H1 (cell line): ENCODE measurements at regions not wholly inside any gene's neighbourhood (a gene's known extent, or its start where the extent isn't known, plus 50 kb on each side); places are given as distances from the start of the nearest gene placed in this dataset.

Experiments used
- CTCF ChIA-PET: fragments of 300-600 bp; sonication (Branson Sonifier 250); formaldehyde crosslinking; loops from one replicate; lab custom pipeline; 2021; ENCODE audit not compliant: partially characterized antibody; lab: Charles Lee
- POLR2A ChIA-PET: fragments of 300-600 bp; sonication (Branson Sonifier 250); formaldehyde crosslinking; loops from one replicate; lab custom pipeline; 2021; ENCODE audit warnings: inconsistent platforms; ENCODE audit not compliant: partially characterized antibody; lab: Charles Lee
- DNase-seq, 2 experiments: peaks; one replicate each; pipeline versions ENCODE4 v3.0.0 to v3.0.0-alpha.2; 2010 to 2022; ENCODE audit warnings: low spot score in 2 of 2, low read depth in 1 of 2, mixed read lengths in 1 of 2
- FAIRE-seq: peaks from 2 replicates; lab custom pipeline; 2011; peaks lifted over from hg19 to GRCh38; lab: Jason Lieb, UNC
- H2AFZ ChIP-seq: 2 replicates; pipeline ENCODE4 v1.8.1; 2012; ENCODE audit warnings: low read length, inconsistent platforms
- H2AK5ac ChIP-seq: 2 replicates; pipeline ENCODE4 v1.6.1; 2013; ENCODE audit warnings: low read depth, low read length
- H2BK120ac ChIP-seq: replicated peaks from 2 replicates; pipeline ENCODE3; 2013; ENCODE audit warnings: low read depth, low read length, inconsistent platforms
- H2BK12ac ChIP-seq: 2 replicates; pipeline ENCODE4 v1.6.1; 2013; ENCODE audit warnings: low read depth, low read length
- H2BK15ac ChIP-seq: 2 replicates; pipeline ENCODE4 v1.6.1; 2013; ENCODE audit warnings: low read length
- H2BK20ac ChIP-seq: 2 replicates; pipeline ENCODE4 v1.6.1; 2013; ENCODE audit warnings: low read length
- H2BK5ac ChIP-seq: 2 replicates; pipeline ENCODE4 v1.6.1; 2013; ENCODE audit warnings: low read depth, low read length
- H3K14ac ChIP-seq: 2 replicates; pipeline ENCODE4 v1.6.1; 2013; ENCODE audit warnings: inconsistent platforms; ENCODE audit not compliant: insufficient read length
- H3K18ac ChIP-seq: 2 replicates; pipeline ENCODE4 v1.6.1; 2013; ENCODE audit warnings: low read length; ENCODE audit errors: extremely low read depth
- H3K23ac ChIP-seq: 2 replicates; pipeline ENCODE4 v1.6.1; 2013; ENCODE audit warnings: inconsistent platforms; ENCODE audit not compliant: insufficient read length
- H3K23me2 ChIP-seq: 2 replicates; pipeline ENCODE4 v1.6.1; 2013; ENCODE audit warnings: low read depth, low read length
- H3K27ac ChIP-seq: 2 replicates; pipeline ENCODE4 v1.6.1; 2011; ENCODE audit warnings: low read depth, low read length, inconsistent platforms
- H3K27me3 ChIP-seq, 4 experiments: replicated peaks in 1 of 4; 1 replicate in 1 of 4; 2 replicates in 3 of 4; pipeline versions ENCODE4 v1.6.1 to v1.8.1; 2011 to 2013; ENCODE audit warnings: low read length in 3 of 4, mild to moderate bottlenecking in 3 of 4, inconsistent platforms in 2 of 4, mixed read lengths in 2 of 4, moderate library complexity in 1 of 4; ENCODE audit not compliant: control insufficient read depth in 3 of 4, insufficient read depth in 3 of 4; ENCODE audit errors: extremely low read depth in 1 of 4
- H3K36me3 ChIP-seq, 4 experiments: 2 replicates each; pipeline versions ENCODE4 v1.6.1 to v1.8.1; 2011 to 2013; ENCODE audit warnings: mild to moderate bottlenecking in 4 of 4, low read length in 3 of 4, moderate library complexity in 2 of 4, control low read depth in 1 of 4, inconsistent platforms in 1 of 4; ENCODE audit not compliant: insufficient read depth in 4 of 4, control insufficient read depth in 2 of 4
- H3K4ac ChIP-seq: replicated peaks from 2 replicates; pipeline ENCODE3; 2013; ENCODE audit warnings: low read length, low read depth, mixed read lengths, inconsistent platforms; ENCODE audit not compliant: insufficient read length
- H3K4me1 ChIP-seq, 4 experiments: replicated peaks in 1 of 4; 1 replicate in 1 of 4; 2 replicates in 3 of 4; pipeline versions ENCODE4 v1.6.1 to v1.8.1; 2011 to 2013; ENCODE audit warnings: low read length in 3 of 4, inconsistent platforms in 2 of 4, mixed read lengths in 1 of 4; ENCODE audit not compliant: insufficient read depth in 4 of 4, control insufficient read depth in 3 of 4
- H3K4me2 ChIP-seq, 2 experiments: 2 replicates each; pipeline versions ENCODE4 v1.6.1 to v1.8.1; 2011 to 2013; ENCODE audit warnings: low read depth in 2 of 2, low read length in 2 of 2, control low read depth in 1 of 2, inconsistent platforms in 1 of 2, mild to moderate bottlenecking in 1 of 2; ENCODE audit not compliant: insufficient read depth in 1 of 2
- H3K4me3 ChIP-seq, 4 experiments: fragments of 200-600, 300-600 bp in 1 of 4; sonication (generic), shearing (Covaris generic), sonication (Bioruptor Twin) in 1 of 4; 2 replicates each; pipeline versions ENCODE4 v1.5.1 to v1.8.1; 2011 to 2016; ENCODE audit warnings: low read length in 4 of 4, low read depth in 3 of 4, control low read depth in 2 of 4, inconsistent platforms in 2 of 4, mild to moderate bottlenecking in 2 of 4, mixed read lengths in 1 of 4, moderate library complexity in 1 of 4; ENCODE audit not compliant: insufficient read depth in 2 of 4; ENCODE audit errors: extremely low read depth in 1 of 4
- H3K56ac ChIP-seq: replicated peaks from 2 replicates; pipeline ENCODE3; 2013; ENCODE audit warnings: low read depth, mild to moderate bottlenecking, mixed read lengths, low read length, inconsistent platforms; ENCODE audit not compliant: insufficient read length
- H3K79me1 ChIP-seq: 2 replicates; pipeline ENCODE4 v1.6.1; 2013; ENCODE audit warnings: low read depth, low read length, control low read depth
- H3K79me2 ChIP-seq, 2 experiments: 2 replicates each; pipeline versions ENCODE4 v1.6.1 to v1.8.1; 2012 to 2013; ENCODE audit warnings: low read length in 2 of 2, mild to moderate bottlenecking in 2 of 2, inconsistent platforms in 1 of 2; ENCODE audit not compliant: insufficient read depth in 2 of 2, control insufficient read depth in 1 of 2
- H3K9ac ChIP-seq, 4 experiments: replicated peaks in 1 of 4; 1 replicate in 1 of 4; 2 replicates in 3 of 4; pipeline versions ENCODE4 v1.6.1 to v1.8.1; 2011 to 2013; ENCODE audit warnings: low read depth in 3 of 4, low read length in 3 of 4, control low read depth in 2 of 4, mild to moderate bottlenecking in 2 of 4, moderate library complexity in 2 of 4, inconsistent platforms in 1 of 4; ENCODE audit errors: extremely low read depth in 1 of 4
- H3K9me3 ChIP-seq, 2 experiments: 2 replicates each; pipeline versions ENCODE4 v1.6.1 to v1.8.1; 2012 to 2013; ENCODE audit warnings: mild to moderate bottlenecking in 2 of 2, moderate library complexity in 2 of 2, control low read depth in 1 of 2, inconsistent platforms in 1 of 2, low read depth in 1 of 2, low read length in 1 of 2, mixed read lengths in 1 of 2; ENCODE audit not compliant: insufficient read depth in 2 of 2
- H4K20me1 ChIP-seq, 2 experiments: replicated peaks in 1 of 2; 2 replicates each; pipeline versions ENCODE3 to v1.8.1; 2011 to 2013; ENCODE audit warnings: inconsistent platforms in 2 of 2, low read length in 2 of 2, mild to moderate bottlenecking in 1 of 2; ENCODE audit not compliant: insufficient read depth in 2 of 2, control insufficient read depth in 1 of 2
- H4K5ac ChIP-seq: 2 replicates; pipeline ENCODE4 v1.6.1; 2013; ENCODE audit warnings: low read length, low read depth, mixed read lengths, inconsistent platforms; ENCODE audit not compliant: insufficient read length
- H4K8ac ChIP-seq: 2 replicates; pipeline ENCODE4 v1.8.0; 2013; ENCODE audit warnings: mild to moderate bottlenecking, moderate library complexity, low read length, inconsistent platforms; ENCODE audit not compliant: insufficient read depth; ENCODE audit errors: extremely low read depth
- H4K91ac ChIP-seq: replicated peaks from 2 replicates; pipeline ENCODE3; 2013; ENCODE audit warnings: low read length, mixed read lengths, inconsistent platforms; ENCODE audit not compliant: insufficient read length
- CBX8 ChIP-seq: fragments of 300-800, 300-1000 bp; sonication (generic); IDR thresholded peaks from 2 replicates; pipeline ENCODE4 v1.7.1; 2016; ENCODE audit warnings: low read depth, low read length, borderline replicate concordance
- CHD1 ChIP-seq: IDR thresholded peaks from 2 replicates; pipeline ENCODE4 v1.6.1; 2012; ENCODE audit warnings: low read depth, low read length, improper control_type of control experiment
- EGR1 ChIP-seq: IDR thresholded peaks from 2 replicates; pipeline ENCODE4 v1.6.1; 2011; ENCODE audit warnings: low read depth, low read length, borderline replicate concordance
- POU5F1 ChIP-seq: IDR thresholded peaks from 2 replicates; pipeline ENCODE4 v1.6.1; 2011; ENCODE audit warnings: low read depth, mild to moderate bottlenecking, low read length, moderate library complexity
- RXRA ChIP-seq: IDR thresholded peaks from 2 replicates; pipeline ENCODE4 v1.6.1; 2011; ENCODE audit warnings: low read depth, mild to moderate bottlenecking, low read length, moderate library complexity; ENCODE audit not compliant: insufficient read depth
- SIN3A ChIP-seq, 2 experiments: IDR thresholded peaks in 1 of 2; conservative IDR thresholded peaks in 1 of 2; 2 replicates each; pipeline ENCODE4 v1.6.1; 2011 to 2012; ENCODE audit warnings: low read length in 2 of 2, improper control_type of control experiment in 1 of 2, low read depth in 1 of 2, mild to moderate bottlenecking in 1 of 2
- WGBS, 2 experiments: shearing (Covaris generic) in 1 of 2; methylation state at CpG; one replicate each; pipeline versions ENCODE4 v1.1.6 to v1.1.7; 2013 to 2015; ENCODE audit warnings: low lambda C conversion rate in 2 of 2, mixed read lengths in 2 of 2, inconsistent platforms in 1 of 2, low coverage in 1 of 2, missing lambda C conversion rate in 1 of 2; ENCODE audit not compliant: insufficient replicate concordance in 2 of 2, insufficient coverage in 1 of 2, insufficient read length in 1 of 2; ENCODE audit errors: extremely low coverage in 1 of 2, missing lambda C conversion rate in 1 of 2; 5-methylcytosine and 5-hydroxymethylcytosine counted together

DNA sequence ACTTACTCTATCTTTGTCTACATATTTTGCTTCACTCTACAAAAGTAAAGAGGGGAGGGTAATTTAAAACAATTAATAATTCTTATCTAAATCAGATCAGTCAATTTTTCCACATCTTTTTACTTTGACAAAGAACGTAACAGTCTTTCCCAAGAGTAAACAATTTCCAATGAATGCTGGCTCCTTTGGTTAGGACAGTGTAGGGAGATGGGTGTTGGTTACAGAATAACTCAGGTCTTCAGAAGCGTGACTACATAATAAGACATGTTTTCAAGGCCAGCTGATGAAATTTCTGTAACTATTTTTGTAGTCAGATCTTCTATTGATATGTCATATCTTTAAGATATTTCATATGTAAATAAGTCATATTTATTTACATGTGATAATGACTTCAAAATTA is 183.0 kb upstream of the CAND1 start:
- no peak overlapping the region for H3K27ac ChIP-seq
- no peak for FAIRE-seq
- TF ChIP-seq EGR1 (no peak), CBX8 (no peak), RXRA (no peak), POU5F1 (no peak), SIN3A (conservative IDR thresholded peaks at IDR 0.05 in 1 of 2, IDR thresholded peaks at IDR 0.05 in 1 of 2; ENCODE audit: low read depth in 1 of 2, low read length in 2 of 2) (no peak), CHD1 (no peak)
- TF ChIP-seq, all 59 proteins: peak for 0
- ChIA-PET CTCF (interaction anchor here (0.7 to 1.3 kb wide), 2 partner anchors 9 to 12 kb away, joined by 3 read pairs; no protein-coding TSS in a partner anchor), POLR2A (no interaction called here)
- H3K4me1 ChIP-seq = no peaks in the 10 kb centered on the region
- no peak overlapping the region for H2BK15ac ChIP-seq
- no peak overlapping the region for H3K14ac ChIP-seq
- no peak overlapping the region for H3K18ac ChIP-seq
- H3K9ac ChIP-seq = no peak overlapping the region
- H2AFZ ChIP-seq = no peak overlapping the region
- H4K20me1 ChIP-seq = no peaks in the 10 kb centered on the region
- WGBS, 2 experiments = 93% methylated on average over 2 of the region's 2 CpGs; no CpG with 5 or more reads in 1 of the 2 experiments
- H3K4me3 ChIP-seq = no peak overlapping the region
- H3K56ac ChIP-seq = no peak overlapping the region
- H4K91ac ChIP-seq = no peak overlapping the region
- H3K9me3 ChIP-seq = no peaks in the 10 kb centered on the region
- no peaks in the 10 kb centered on the region for H3K27me3 ChIP-seq
- no peak overlapping the region for H3K4ac ChIP-seq
- no peak overlapping the region for H2AK5ac ChIP-seq
- no peak overlapping the region for H2BK12ac ChIP-seq
- no peaks in the 10 kb centered on the region for H3K79me1 ChIP-seq
- H4K8ac ChIP-seq = no peak overlapping the region
- H3K4me2 ChIP-seq = no peak overlapping the region
- H2BK5ac ChIP-seq = no peak overlapping the region
- no peak overlapping the region for H2BK20ac ChIP-seq
- DNase-seq = no peak
- H3K23me2 ChIP-seq = no peaks in the 10 kb centered on the region
- no peaks in the 10 kb centered on the region for H3K79me2 ChIP-seq
- H3K23ac ChIP-seq = no peak overlapping the region
- H2BK120ac ChIP-seq = no peak overlapping the region
- H3K36me3 ChIP-seq = no peaks in the 10 kb centered on the region
- no peak overlapping the region for H4K5ac ChIP-seq
